ENCODE measurements at regions not wholly inside any gene's neighbourhood (a gene's known extent, or its start where the extent isn't known, plus 50 kb on each side); places are given as distances from the start of the nearest gene placed in this dataset.

GRCh38 chr12:123100882-123101281 lies 50.0 kb downstream of the PITPNM2 start:
- DNase-seq (ENCODE audit: low spot score) (no peak), ATAC-seq (no peak)
- Mint-ChIP-seq H3K9me3 (no peaks in the 10 kb centered on the region), H3K27me3 (ENCODE audit: insufficient read depth, low read depth, poor library complexity) (peaks cover 7% of the 10 kb centered on the region), H3K27ac (no peak overlapping the region), H3K4me1 (peaks cover 45% of the 10 kb centered on the region), H3K4me3 (no peak overlapping the region), H3K36me3 (ENCODE audit: low read depth) (no peaks in the 10 kb centered on the region)
- no peak overlapping the region for H3K4me3 ChIP-seq
- H3F3A ChIP-seq (replicated peaks; ENCODE audit: low read depth), result no peaks in the 10 kb centered on the region; the same call in 1 of the 2 replicates
- H3K27ac ChIP-seq (ENCODE audit: low read depth), result no peak overlapping the region
- H3K36me3 ChIP-seq (ENCODE audit: insufficient read depth), result no peaks in the 10 kb centered on the region
- no peaks in the 10 kb centered on the region for H3K9me2 ChIP-seq (ENCODE audit: insufficient read depth)
- no peak overlapping the region for H3K4me2 ChIP-seq
- H3K79me2 ChIP-seq (replicated peaks; ENCODE audit: insufficient read depth), result no peaks in the 10 kb centered on the region
- H4K20me1 ChIP-seq (replicated peaks; ENCODE audit: insufficient read depth), result no peaks in the 10 kb centered on the region
- H2AFZ ChIP-seq, result no peak overlapping the region
- H3K4me1 ChIP-seq (ENCODE audit: insufficient read depth), result peaks cover 46% of the 10 kb centered on the region
- TF ChIP-seq ZNF114 (CRISPR knock-in tag; IDR thresholded peaks at IDR 0.05) (no peak), ZNF331 (CRISPR knock-in tag; IDR thresholded peaks at IDR 0.05; ENCODE audit: low read depth) (no peak), JUNB (IDR thresholded peaks at IDR 0.05; ENCODE audit: unreplicated experiment) (no peak), NANOG (IDR thresholded peaks at IDR 0.05; ENCODE audit: borderline replicate concordance) (no peak), STAT1 (IDR thresholded peaks at IDR 0.05; ENCODE audit: unreplicated experiment) (no peak), EZH2 (IDR thresholded peaks at IDR 0.05; ENCODE audit: low read depth, unreplicated experiment) (no peak), ETS1 (IDR thresholded peaks at IDR 0.05) (no peak), EZH2phosphoT487 (IDR thresholded peaks at IDR 0.05; ENCODE audit: unreplicated experiment) (no peak), CREB1 (CRISPR knock-in tag; IDR thresholded peaks at IDR 0.05; ENCODE audit: low read depth) (no peak)
- H3K27me3 ChIP-seq (ENCODE audit: insufficient read depth), result no peaks in the 10 kb centered on the region

DNA sequence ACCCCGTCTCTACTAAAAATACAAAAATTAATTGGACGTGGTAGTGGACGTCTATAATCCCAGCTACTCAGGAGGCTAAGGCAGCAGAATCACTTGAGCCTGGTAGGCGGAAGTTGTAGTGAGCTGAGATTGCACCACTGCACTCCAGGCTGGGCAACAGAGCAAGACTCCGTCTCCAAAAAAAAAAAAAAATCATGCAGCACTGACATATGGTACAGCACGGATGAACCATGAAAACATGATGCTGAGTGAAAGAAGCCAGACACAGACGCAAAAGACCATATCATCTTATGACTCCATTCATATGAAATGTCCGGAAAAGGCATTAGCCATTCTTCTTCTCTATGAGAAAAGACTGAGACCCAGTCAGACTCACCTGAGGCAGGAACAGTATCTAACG lies 50.4 kb downstream of the PITPNM2 start:
- Histone ChIP-seq H4K20me1 (replicated peaks; ENCODE audit: insufficient read depth) (no peaks in the 10 kb centered on the region), H3K4me2 (no peak overlapping the region), H3K36me3 (ENCODE audit: insufficient read depth) (no peaks in the 10 kb centered on the region), H3K27me3 (ENCODE audit: insufficient read depth) (no peaks in the 10 kb centered on the region), H3F3A (replicated peaks; ENCODE audit: low read depth) (no peaks in the 10 kb centered on the region; the same call in 1 of the 2 replicates), H3K4me3 (no peak overlapping the region), H3K79me2 (replicated peaks; ENCODE audit: insufficient read depth) (no peaks in the 10 kb centered on the region), H2AFZ (no peak overlapping the region), H3K27ac (ENCODE audit: low read depth) (no peak overlapping the region), H3K9me2 (ENCODE audit: insufficient read depth) (no peaks in the 10 kb centered on the region), H3K4me1 (ENCODE audit: insufficient read depth) (peaks cover 42% of the 10 kb centered on the region)
- Mint-ChIP-seq H3K36me3 (ENCODE audit: low read depth) (no peaks in the 10 kb centered on the region), H3K4me3 (no peak overlapping the region), H3K9me3 (no peaks in the 10 kb centered on the region), H3K27me3 (ENCODE audit: insufficient read depth, low read depth, poor library complexity) (peaks cover 7% of the 10 kb centered on the region), H3K4me1 (peaks cover 40% of the 10 kb centered on the region), H3K27ac (no peak overlapping the region)
- no peak for ATAC-seq
- DNase-seq (ENCODE audit: low spot score), result no peak
- TF ChIP-seq ZNF114 (CRISPR knock-in tag; IDR thresholded peaks at IDR 0.05) (no peak), JUNB (IDR thresholded peaks at IDR 0.05; ENCODE audit: unreplicated experiment) (no peak), ETS1 (IDR thresholded peaks at IDR 0.05) (no peak), NANOG (IDR thresholded peaks at IDR 0.05; ENCODE audit: borderline replicate concordance) (no peak), POLR2AphosphoS5 (IDR thresholded peaks at IDR 0.05; ENCODE audit: low read depth) (no peak), CREB1 (CRISPR knock-in tag; IDR thresholded peaks at IDR 0.05; ENCODE audit: low read depth) (no peak), ZNF331 (CRISPR knock-in tag; IDR thresholded peaks at IDR 0.05; ENCODE audit: low read depth) (no peak), REST (IDR thresholded peaks at IDR 0.05; ENCODE audit: unreplicated experiment) (no peak), STAT1 (IDR thresholded peaks at IDR 0.05; ENCODE audit: unreplicated experiment) (no peak), EZH2 (IDR thresholded peaks at IDR 0.05; ENCODE audit: low read depth, unreplicated experiment) (no peak), EZH2phosphoT487 (IDR thresholded peaks at IDR 0.05; ENCODE audit: unreplicated experiment) (no peak)
- TF ChIP-seq, protein P1, sequence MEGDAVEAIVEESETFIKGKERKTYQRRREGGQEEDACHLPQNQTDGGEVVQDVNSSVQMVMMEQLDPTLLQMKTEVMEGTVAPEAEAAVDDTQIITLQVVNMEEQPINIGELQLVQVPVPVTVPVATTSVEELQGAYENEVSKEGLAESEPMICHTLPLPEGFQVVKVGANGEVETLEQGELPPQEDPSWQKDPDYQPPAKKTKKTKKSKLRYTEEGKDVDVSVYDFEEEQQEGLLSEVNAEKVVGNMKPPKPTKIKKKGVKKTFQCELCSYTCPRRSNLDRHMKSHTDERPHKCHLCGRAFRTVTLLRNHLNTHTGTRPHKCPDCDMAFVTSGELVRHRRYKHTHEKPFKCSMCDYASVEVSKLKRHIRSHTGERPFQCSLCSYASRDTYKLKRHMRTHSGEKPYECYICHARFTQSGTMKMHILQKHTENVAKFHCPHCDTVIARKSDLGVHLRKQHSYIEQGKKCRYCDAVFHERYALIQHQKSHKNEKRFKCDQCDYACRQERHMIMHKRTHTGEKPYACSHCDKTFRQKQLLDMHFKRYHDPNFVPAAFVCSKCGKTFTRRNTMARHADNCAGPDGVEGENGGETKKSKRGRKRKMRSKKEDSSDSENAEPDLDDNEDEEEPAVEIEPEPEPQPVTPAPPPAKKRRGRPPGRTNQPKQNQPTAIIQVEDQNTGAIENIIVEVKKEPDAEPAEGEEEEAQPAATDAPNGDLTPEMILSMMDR (conservative IDR thresholded peaks at IDR 0.05; ENCODE audit: low read depth in 2 of 2), result no peak
